ENCODE measurements at regions not wholly inside any gene's neighbourhood (a gene's known extent, or its start where the extent isn't known, plus 50 kb on each side); places are given as distances from the start of the nearest gene placed in this dataset.

- no peak for TF ChIP-seq CTCF (IDR thresholded peaks at IDR 0.05)
- no peak for TF ChIP-seq POLR2A (IDR thresholded peaks at IDR 0.05)
Observed at GRCh38 chr5:166758151-166758550, 1533.3 kb upstream of the WWC1 start.

All from thyroid gland (tissue), 4 donors.